Activated CD4-positive, alpha-beta memory T cell treated with anti-CD3 and anti-CD28 coated beads for 36 hours (primary cell): ENCODE measurements at regions not wholly inside any gene's neighbourhood (a gene's known extent, or its start where the extent isn't known, plus 50 kb on each side); places are given as distances from the start of the nearest gene placed in this dataset.
A peak's percentile ranks its signal among the peaks of the same experiment; 100 is the strongest.
"Not testable (repeated sequence)": the region's sequence is repeated elsewhere in the genome, so short reads cannot be mapped to it uniquely, and the experiment has no call there.

Source experiments
- CTCF ChIA-PET: fragments of 350-600 bp; sonication (Branson Sonifier 250); formaldehyde crosslinking; loops from one replicate; lab custom pipeline; 2021; ENCODE audit warnings: antibody characterized with exemption, inconsistent platforms; lab: Charles Lee
- POLR2A ChIA-PET: fragments of 350-600 bp; sonication (Branson Sonifier 250); formaldehyde crosslinking; loops from one replicate; lab custom pipeline; 2021; ENCODE audit warnings: antibody characterized with exemption; lab: Charles Lee
- DNase-seq: peaks from one replicate; pipeline ENCODE4 v3.0.0-alpha.2; 2020
- H3K27ac Mint-ChIP-seq: one replicate; pipeline ENCODE4 v1.8.0; 2021; ENCODE audit warnings: mixed read lengths
- H3K27me3 Mint-ChIP-seq: one replicate; pipeline ENCODE4 v1.8.0; 2021; ENCODE audit warnings: mixed read lengths
- H3K36me3 Mint-ChIP-seq: one replicate; pipeline ENCODE4 v1.8.0; 2021; ENCODE audit warnings: mixed read lengths
- H3K4me1 Mint-ChIP-seq: one replicate; pipeline ENCODE4 v1.8.0; 2021; ENCODE audit warnings: low read depth, mixed read lengths
- H3K4me3 Mint-ChIP-seq: one replicate; pipeline ENCODE4 v1.8.0; 2021; ENCODE audit warnings: mild to moderate bottlenecking, mixed read lengths
- H3K9me3 Mint-ChIP-seq: one replicate; pipeline ENCODE4 v1.8.0; 2021; ENCODE audit warnings: mixed read lengths
- intact Hi-C: fragments of 100-400 bp; cut with micrococcal nuclease; formaldehyde crosslinking; loops from one replicate; pipeline ENCODE4 v1.15.1; 2023

DNA sequence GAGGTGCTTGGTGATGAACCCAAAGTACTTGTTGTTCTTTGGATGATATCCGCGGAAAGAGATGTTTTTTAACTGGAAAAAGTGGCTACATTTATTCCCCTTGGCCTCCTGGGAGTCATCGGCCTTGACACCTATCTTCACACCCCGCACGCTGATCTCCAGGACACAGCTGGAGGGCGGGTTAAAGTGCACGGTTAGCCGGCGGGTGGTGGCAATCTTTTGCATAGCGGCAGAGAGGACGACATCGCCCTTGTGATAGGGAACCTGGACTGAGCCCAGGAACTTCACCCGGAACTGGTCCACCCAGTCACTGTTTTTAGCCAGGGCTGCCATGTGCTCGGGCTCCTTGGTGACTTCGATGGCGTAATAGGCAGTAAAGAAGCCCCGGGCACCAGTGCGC, 110.5 kb upstream of the PLEKHM1 start:
- H3K4me3 Mint-ChIP-seq, CTCF ChIA-PET, POLR2A ChIA-PET, intact Hi-C loops, H3K27me3 Mint-ChIP-seq, H3K27ac Mint-ChIP-seq, DNase-seq, H3K4me1 Mint-ChIP-seq, H3K9me3 Mint-ChIP-seq, H3K36me3 Mint-ChIP-seq: not testable (repeated sequence)

- H3K9me3 Mint-ChIP-seq, H3K4me1 Mint-ChIP-seq, DNase-seq, H3K27me3 Mint-ChIP-seq, POLR2A ChIA-PET, H3K4me3 Mint-ChIP-seq, H3K27ac Mint-ChIP-seq, intact Hi-C loops, H3K36me3 Mint-ChIP-seq, CTCF ChIA-PET: not testable (repeated sequence)
Measured at GRCh38 chr17:45601605-45602539, 111.4 kb upstream of the PLEKHM1 start.

GRCh38 chr17:45605751-45606150, 115.2 kb upstream of the PLEKHM1 start:
- DNase-seq, H3K4me3 Mint-ChIP-seq, H3K9me3 Mint-ChIP-seq, POLR2A ChIA-PET, H3K27ac Mint-ChIP-seq, H3K27me3 Mint-ChIP-seq, H3K4me1 Mint-ChIP-seq, H3K36me3 Mint-ChIP-seq, intact Hi-C loops, CTCF ChIA-PET: not testable (repeated sequence)

GRCh38 chr17:45619984-45620405, 129.5 kb upstream of the PLEKHM1 start:
- H3K27ac Mint-ChIP-seq, H3K36me3 Mint-ChIP-seq, H3K4me3 Mint-ChIP-seq, CTCF ChIA-PET, POLR2A ChIA-PET, intact Hi-C loops, H3K4me1 Mint-ChIP-seq, H3K9me3 Mint-ChIP-seq, H3K27me3 Mint-ChIP-seq, DNase-seq: not testable (repeated sequence)

- H3K27ac Mint-ChIP-seq, H3K4me1 Mint-ChIP-seq, H3K27me3 Mint-ChIP-seq, H3K36me3 Mint-ChIP-seq, intact Hi-C loops, POLR2A ChIA-PET, H3K4me3 Mint-ChIP-seq, H3K9me3 Mint-ChIP-seq, CTCF ChIA-PET: not testable (repeated sequence)
- peak; percentile 26 for DNase-seq
Measured at GRCh38 chr17:45620468-45620867, 129.9 kb upstream of the PLEKHM1 start.

DNA sequence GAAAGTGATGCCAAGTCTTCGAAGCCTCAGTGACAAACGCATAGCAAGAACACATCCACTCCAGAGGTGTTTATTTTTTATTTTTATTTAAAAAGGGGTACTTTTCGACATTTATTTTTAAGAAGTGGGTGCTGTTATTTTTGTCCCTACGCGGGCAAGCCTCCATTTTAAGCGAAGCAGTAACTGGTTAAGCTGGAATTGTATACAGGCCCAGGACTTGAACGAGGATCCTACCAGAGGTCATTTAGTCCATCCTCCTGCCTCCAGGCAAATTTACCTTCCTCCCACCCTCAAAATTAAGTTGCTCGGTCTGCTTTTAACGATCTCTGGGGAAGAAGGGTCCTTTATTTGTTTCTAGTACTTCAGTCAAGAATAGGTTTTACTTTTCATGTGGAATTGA, 130.6 kb upstream of the PLEKHM1 start:
- H3K4me1 Mint-ChIP-seq, H3K9me3 Mint-ChIP-seq: not testable (repeated sequence)
- H3K4me3 Mint-ChIP-seq: peak overlapping the region; percentile 32

GRCh38 chr17:45622295-45622694, 131.8 kb upstream of the PLEKHM1 start:
- H3K4me3 Mint-ChIP-seq, H3K36me3 Mint-ChIP-seq, intact Hi-C loops, POLR2A ChIA-PET, DNase-seq, H3K27me3 Mint-ChIP-seq, H3K4me1 Mint-ChIP-seq, H3K27ac Mint-ChIP-seq, H3K9me3 Mint-ChIP-seq, CTCF ChIA-PET: not testable (repeated sequence)

More for the DNA sequence above, 130.6 kb upstream of the PLEKHM1 start:
- POLR2A ChIA-PET, H3K36me3 Mint-ChIP-seq, H3K27me3 Mint-ChIP-seq, DNase-seq, intact Hi-C loops, CTCF ChIA-PET, H3K27ac Mint-ChIP-seq: not testable (repeated sequence)

DNA sequence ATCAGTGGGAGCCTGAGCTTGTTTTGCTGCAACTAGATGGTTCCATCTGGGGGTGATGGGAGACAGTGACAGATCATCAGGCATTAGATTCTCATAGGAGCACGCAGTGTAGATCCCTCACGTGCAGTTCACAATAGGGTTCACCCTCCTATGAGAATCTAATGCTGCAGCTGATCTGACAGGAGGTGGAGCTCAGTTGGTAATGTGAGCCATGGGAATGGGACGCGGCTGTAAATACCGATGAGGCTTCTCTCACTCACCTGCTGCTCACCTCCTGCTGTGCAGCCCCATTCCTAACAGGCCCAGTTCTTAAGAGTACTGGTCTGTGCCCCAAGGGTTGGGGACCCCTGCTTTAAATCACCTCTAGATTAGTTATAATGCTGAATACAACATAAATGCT, 137.5 kb upstream of the PLEKHM1 start:
- intact Hi-C loops: no loop called here
- POLR2A ChIA-PET: no interaction called here

DNA sequence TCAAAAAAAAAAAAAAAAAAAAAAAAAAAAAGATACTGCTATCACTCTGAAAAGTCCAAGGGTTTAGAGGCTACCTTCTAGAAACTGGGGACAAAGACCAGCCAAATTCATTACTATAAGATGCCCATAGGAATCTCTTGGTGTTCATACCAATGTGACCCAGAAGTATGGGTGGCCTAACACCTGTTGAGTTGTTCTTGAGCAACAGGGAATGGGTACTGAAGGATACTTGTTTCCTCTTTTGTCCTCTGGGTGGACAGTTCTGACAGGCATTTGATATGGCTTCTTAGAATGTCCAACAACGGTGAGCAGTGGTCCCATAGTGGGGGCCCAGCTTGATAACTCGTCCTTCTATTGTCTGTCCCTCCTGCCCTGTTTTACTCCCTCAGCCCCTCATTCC, 141.4 kb upstream of the PLEKHM1 start:
- no peak overlapping the region for H3K4me3 Mint-ChIP-seq
- intact Hi-C loops: no loop called here
- no peaks in the 10 kb centered on the region for H3K27me3 Mint-ChIP-seq
- CTCF ChIA-PET: no interaction called here
- POLR2A ChIA-PET: no interaction called here
- H3K36me3 Mint-ChIP-seq: peaks cover 16% of the 10 kb centered on the region
- DNase-seq: no peak
- no peaks in the 10 kb centered on the region for H3K9me3 Mint-ChIP-seq
- peaks cover 5% of the 10 kb centered on the region for H3K4me1 Mint-ChIP-seq
- H3K27ac Mint-ChIP-seq: no peak overlapping the region

More for the DNA sequence above, 137.5 kb upstream of the PLEKHM1 start:
- no peaks in the 10 kb centered on the region for H3K27me3 Mint-ChIP-seq
- H3K4me3 Mint-ChIP-seq: no peak overlapping the region
- CTCF ChIA-PET: interaction anchor here (0.6 kb wide), 1 partner anchor 207 kb away, joined by 3 read pairs; no protein-coding TSS in a partner anchor
- no peak for DNase-seq
- H3K9me3 Mint-ChIP-seq: no peaks in the 10 kb centered on the region
- no peak overlapping the region for H3K27ac Mint-ChIP-seq
- H3K36me3 Mint-ChIP-seq: peaks cover 12% of the 10 kb centered on the region
- H3K4me1 Mint-ChIP-seq: peaks cover 5% of the 10 kb centered on the region

GRCh38 chr17:45639297-45639849, 144.7 kb upstream of the CRHR1 start:
- H3K4me1 Mint-ChIP-seq: peaks cover 4% of the 10 kb centered on the region
- H3K27me3 Mint-ChIP-seq: no peaks in the 10 kb centered on the region
- H3K9me3 Mint-ChIP-seq: no peaks in the 10 kb centered on the region
- H3K27ac Mint-ChIP-seq: no peak overlapping the region
- no peak overlapping the region for H3K4me3 Mint-ChIP-seq
- ChIA-PET POLR2A (no interaction called here), CTCF (interaction anchor here (1.0 to 3.4 kb wide), 8 partner anchors 19 to 1196 kb away, joined by 4 to 83 read pairs (median 10); no protein-coding TSS in a partner anchor)
- intact Hi-C loops: no loop called here
- no peaks in the 10 kb centered on the region for H3K36me3 Mint-ChIP-seq
- DNase-seq: no peak

GRCh38 chr17:45640141-45640850, 143.8 kb upstream of the CRHR1 start:
- intact Hi-C loops: loop anchor here (1.0 kb wide), 1 partner anchor 192 kb away; no protein-coding TSS in a partner anchor
- CTCF ChIA-PET: interaction anchor here (0.5 to 3.4 kb wide), 33 partner anchors 8 to 1625 kb away, joined by 3 to 83 read pairs (median 4); no protein-coding TSS in a partner anchor
- POLR2A ChIA-PET: interaction anchor here (0.6 kb wide), 1 partner anchor 193 kb away, joined by 3 read pairs; no protein-coding TSS in a partner anchor
- no peaks in the 10 kb centered on the region for H3K9me3 Mint-ChIP-seq
- peak overlapping the region; percentile 1 for H3K27ac Mint-ChIP-seq
- no peak overlapping the region for H3K4me3 Mint-ChIP-seq
- peaks cover 4% of the 10 kb centered on the region for H3K4me1 Mint-ChIP-seq
- no peaks in the 10 kb centered on the region for H3K27me3 Mint-ChIP-seq
- H3K36me3 Mint-ChIP-seq: no peaks in the 10 kb centered on the region
- peak; percentile 76 for DNase-seq

DNA sequence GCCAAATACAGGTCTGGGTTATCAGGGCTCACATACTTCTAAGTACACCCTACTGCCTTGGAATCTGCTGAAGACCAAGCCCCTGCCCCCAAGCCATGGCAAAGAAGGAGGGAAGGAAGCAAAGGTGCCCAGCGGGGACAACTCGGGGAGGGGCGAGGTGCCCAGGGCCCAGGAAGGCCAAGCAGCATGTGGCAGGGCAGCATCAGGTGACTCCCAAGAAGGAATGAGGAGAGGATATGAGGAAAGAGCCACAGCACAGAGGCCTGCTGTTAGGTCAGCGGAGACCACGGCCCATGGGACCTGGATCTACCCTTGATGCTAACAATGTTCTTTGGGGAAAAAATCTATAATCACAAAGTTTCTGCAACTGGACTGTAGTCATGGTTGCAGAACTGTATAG, 142.6 kb upstream of the CRHR1 start:
- ChIA-PET POLR2A (interaction anchor here (0.7 kb wide), 1 partner anchor 1479 kb away, joined by 3 read pairs; no protein-coding TSS in a partner anchor), CTCF (interaction anchor here (1.3 to 3.4 kb wide), 4 partner anchors 188 to 307 kb away, joined by 3 to 19 read pairs (median 12); no protein-coding TSS in a partner anchor)
- H3K27me3 Mint-ChIP-seq: no peaks in the 10 kb centered on the region
- DNase-seq: no peak
- H3K36me3 Mint-ChIP-seq: no peaks in the 10 kb centered on the region
- no peak overlapping the region for H3K27ac Mint-ChIP-seq
- no peaks in the 10 kb centered on the region for H3K9me3 Mint-ChIP-seq
- peaks cover 9% of the 10 kb centered on the region for H3K4me1 Mint-ChIP-seq
- intact Hi-C loops: no loop called here
- no peak overlapping the region for H3K4me3 Mint-ChIP-seq
